Transverse colon (tissue), 4 donors: ENCODE measurements at regions not wholly inside any gene's neighbourhood (a gene's known extent, or its start where the extent isn't known, plus 50 kb on each side); places are given as distances from the start of the nearest gene placed in this dataset.

Experiments used
- DNase-seq: peaks from one replicate; pipeline ENCODE4 v3.0.0-alpha.2; 2019
- H3K27ac ChIP-seq, 4 donors: fragments of 200-600 bp; sonication (generic); 2 replicates each; pipeline ENCODE4 v1.5.1; 2016 to 2018; ENCODE audit warnings: inconsistent platforms in 4 of 4
- H3K27me3 ChIP-seq: fragments of 200-600 bp; sonication (generic); 2 replicates; pipeline ENCODE4 v1.5.1; 2017; ENCODE audit warnings: inconsistent platforms
- H3K36me3 ChIP-seq, 4 donors: fragments of 200-600 bp; sonication (generic); 2 replicates each; pipeline ENCODE4 v1.5.1; 2017 to 2019; ENCODE audit warnings: inconsistent platforms in 4 of 4
- H3K4me1 ChIP-seq, 4 donors: fragments of 200-600 bp; sonication (generic); 2 replicates each; pipeline ENCODE4 v1.5.1; 2017 to 2020; ENCODE audit warnings: inconsistent platforms in 4 of 4
- H3K4me3 ChIP-seq, 4 donors: fragments of 200-600 bp; sonication (generic); 1 replicate in 1 of 4; 2 replicates in 3 of 4; pipeline versions ENCODE4 v1.5.1 to v1.6.1; 2017 to 2019; ENCODE audit warnings: inconsistent platforms in 4 of 4
- H3K9me3 ChIP-seq, 2 donors: fragments of 200-600 bp; sonication (generic); 2 replicates each; pipeline ENCODE4 v1.5.1; 2017 to 2019; ENCODE audit warnings: inconsistent platforms in 2 of 2
- EP300 ChIP-seq: sonication (generic); formaldehyde crosslinking; IDR thresholded peaks from one replicate; pipeline ENCODE4 v1.6.1; 2017; ENCODE audit warnings: antibody characterized with exemption, low read depth
- POLR2A ChIP-seq: fragments of 450-650 bp; IDR thresholded peaks from one replicate; pipeline ENCODE4 v1.6.1; 2016; ENCODE audit warnings: antibody characterized with exemption, mild to moderate bottlenecking, moderate library complexity
- POLR2AphosphoS5 ChIP-seq, 3 donors: sonication (generic); formaldehyde crosslinking; IDR thresholded peaks; one replicate each; pipeline ENCODE4 v1.6.1; 2016; ENCODE audit warnings: antibody characterized with exemption in 3 of 3
- WGBS, 2 donors: methylation state at CpG; one replicate each; pipeline ENCODE4 v1.1.5; 2018; ENCODE audit warnings: low coverage in 1 of 2; 5-methylcytosine and 5-hydroxymethylcytosine counted together
- in situ Hi-C, 4 donors: fragments of 200-750 bp; cut with MboI; loops; one replicate each; pipeline versions ENCODE4 v1.15.0 to v1.15.1; 2017; ENCODE audit warnings: low sequenced_read_pairs in 3 of 4, low pct_ligation_motif_present in 1 of 4, low pct_unique_long_range_greater_than_20kb in 1 of 4
- intact Hi-C: fragments of 100-400 bp; cut with DNase I; formaldehyde crosslinking; loops from one replicate; pipeline ENCODE4 v1.15.1; 2023; ENCODE audit warnings: low total_unique reads
- TF ChIP-seq, protein P1 (sequence below), 5 experiments: fragments of 200-600 bp in 3 of 5; fragments of 450-650 bp in 2 of 5; sonication (generic) in 3 of 5; IDR thresholded peaks; 1 replicate in 2 of 5; 2 replicates in 3 of 5; pipeline ENCODE4 v1.5.1; 2016 to 2017; ENCODE audit warnings: antibody characterized with exemption in 5 of 5, inconsistent platforms in 3 of 5, mild to moderate bottlenecking in 2 of 5, moderate library complexity in 1 of 5

DNA sequence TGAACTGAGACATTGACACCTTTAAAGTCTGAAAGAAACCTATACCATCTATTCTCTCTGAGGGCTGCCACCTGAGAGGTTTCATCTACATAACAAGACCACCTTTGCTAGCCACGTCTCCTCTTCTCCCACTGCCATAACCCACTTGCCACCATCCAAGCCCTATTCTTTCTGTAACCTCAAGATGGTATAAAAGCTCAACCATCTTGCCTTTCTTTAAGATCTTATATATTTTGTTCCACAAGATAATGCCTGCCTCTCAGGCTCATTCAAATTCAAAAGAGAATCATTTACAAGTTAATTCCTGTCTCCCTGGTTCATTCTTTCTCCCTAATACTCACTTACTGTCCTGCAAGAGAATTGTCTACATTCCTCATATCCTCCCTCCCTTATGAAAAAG lies 192.5 kb downstream of the OTOR start:
- H3K4me1 ChIP-seq, result no peaks in the 10 kb centered on the region
- H3K4me3 ChIP-seq, result no peak overlapping the region
- H3K27ac ChIP-seq, result no peak overlapping the region
- 59 to 67% methylated on average over 1 of the region's 1 CpG for WGBS, 2 donors
- no peak for TF ChIP-seq POLR2AphosphoS5 (IDR thresholded peaks at IDR 0.05)
- no peak for TF ChIP-seq EP300
- TF ChIP-seq POLR2A, result no peak
- TF ChIP-seq, protein P1, sequence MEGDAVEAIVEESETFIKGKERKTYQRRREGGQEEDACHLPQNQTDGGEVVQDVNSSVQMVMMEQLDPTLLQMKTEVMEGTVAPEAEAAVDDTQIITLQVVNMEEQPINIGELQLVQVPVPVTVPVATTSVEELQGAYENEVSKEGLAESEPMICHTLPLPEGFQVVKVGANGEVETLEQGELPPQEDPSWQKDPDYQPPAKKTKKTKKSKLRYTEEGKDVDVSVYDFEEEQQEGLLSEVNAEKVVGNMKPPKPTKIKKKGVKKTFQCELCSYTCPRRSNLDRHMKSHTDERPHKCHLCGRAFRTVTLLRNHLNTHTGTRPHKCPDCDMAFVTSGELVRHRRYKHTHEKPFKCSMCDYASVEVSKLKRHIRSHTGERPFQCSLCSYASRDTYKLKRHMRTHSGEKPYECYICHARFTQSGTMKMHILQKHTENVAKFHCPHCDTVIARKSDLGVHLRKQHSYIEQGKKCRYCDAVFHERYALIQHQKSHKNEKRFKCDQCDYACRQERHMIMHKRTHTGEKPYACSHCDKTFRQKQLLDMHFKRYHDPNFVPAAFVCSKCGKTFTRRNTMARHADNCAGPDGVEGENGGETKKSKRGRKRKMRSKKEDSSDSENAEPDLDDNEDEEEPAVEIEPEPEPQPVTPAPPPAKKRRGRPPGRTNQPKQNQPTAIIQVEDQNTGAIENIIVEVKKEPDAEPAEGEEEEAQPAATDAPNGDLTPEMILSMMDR (IDR thresholded peaks at IDR 0.05), result no peak
- H3K36me3 ChIP-seq, result no peaks in the 10 kb centered on the region
- intact Hi-C loops, result no loop called here
- no peaks in the 10 kb centered on the region for H3K9me3 ChIP-seq
- no peaks in the 10 kb centered on the region for H3K27me3 ChIP-seq
- no peak for DNase-seq
- in situ Hi-C loops, result no loop called here

- DNase-seq, result no peak
- no peak for TF ChIP-seq POLR2AphosphoS5 (IDR thresholded peaks at IDR 0.05)
- no peak for TF ChIP-seq POLR2A
- TF ChIP-seq, protein P1 (IDR thresholded peaks at IDR 0.05), result no peak
- TF ChIP-seq EP300, result no peak
- intact Hi-C loops, result no loop called here
- Histone ChIP-seq H3K27ac (no peak overlapping the region), H3K4me3 (no peak overlapping the region), H3K4me1 (no peaks in the 10 kb centered on the region), H3K36me3 (no peaks in the 10 kb centered on the region), H3K27me3 (no peaks in the 10 kb centered on the region), H3K9me3 (no peaks in the 10 kb centered on the region)
- WGBS, 2 donors, result 30% methylated on average over 1 of the region's 1 CpG; no CpG with 5 or more reads in 1 of the 2 donors
- in situ Hi-C loops, result no loop called here
Observed at GRCh38 chr20:16942051-16942450, 193.9 kb downstream of the OTOR start.

DNA sequence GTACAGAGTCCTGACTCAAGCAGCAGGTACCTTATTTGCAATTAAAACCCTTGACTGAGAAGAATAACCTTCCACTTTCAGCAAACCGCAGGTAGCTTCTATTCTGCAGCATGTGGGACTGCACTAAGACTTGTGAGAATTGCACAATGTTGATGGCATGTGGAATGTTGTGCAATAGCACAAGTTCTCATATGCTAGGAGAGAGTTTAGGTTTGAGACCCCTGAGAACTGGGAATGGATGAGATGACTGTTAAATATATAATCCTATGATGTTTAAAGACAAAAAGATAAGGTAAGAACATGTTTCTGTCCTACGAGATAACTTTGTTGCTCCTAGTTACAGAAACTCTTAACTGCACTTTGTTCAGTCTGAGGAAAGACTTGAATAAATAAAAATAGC lies 194.6 kb downstream of the OTOR start:
- in situ Hi-C loops, result no loop called here
- Histone ChIP-seq H3K4me3 (no peak overlapping the region), H3K9me3 (no peaks in the 10 kb centered on the region), H3K36me3 (no peaks in the 10 kb centered on the region), H3K27me3 (no peaks in the 10 kb centered on the region), H3K4me1 (no peaks in the 10 kb centered on the region), H3K27ac (no peak overlapping the region)
- intact Hi-C loops, result no loop called here
- 43 to 59% methylated on average over 2 of the region's 2 CpGs for WGBS, 2 donors
- TF ChIP-seq EP300, result no peak
- no peak for TF ChIP-seq POLR2A
- TF ChIP-seq, protein P1 (IDR thresholded peaks at IDR 0.05), result no peak
- no peak for TF ChIP-seq POLR2AphosphoS5 (IDR thresholded peaks at IDR 0.05)
- no peak for DNase-seq

DNA sequence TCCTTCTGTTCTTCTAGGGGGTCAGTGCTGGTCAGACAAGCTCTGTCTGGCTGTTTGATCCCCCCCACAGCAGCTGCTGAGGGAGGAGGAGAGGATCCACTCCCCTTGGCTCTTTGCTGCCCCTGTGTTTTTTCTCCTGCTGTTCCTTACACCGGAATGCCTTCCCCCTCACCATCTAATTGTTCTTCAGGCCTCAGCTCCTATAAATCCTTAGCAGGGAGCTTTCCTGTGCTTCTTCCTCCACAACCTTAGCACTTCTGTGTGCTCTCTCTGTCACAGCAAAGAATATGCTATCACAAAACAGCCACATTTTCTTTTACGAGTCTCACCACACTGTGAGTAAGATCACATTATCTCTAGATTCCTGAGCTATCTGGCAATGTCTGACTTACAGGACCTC lies 196.6 kb downstream of the OTOR start:
- Histone ChIP-seq H3K4me1 (no peaks in the 10 kb centered on the region), H3K9me3 (no peaks in the 10 kb centered on the region), H3K4me3 (no peak overlapping the region), H3K27ac (no peak overlapping the region), H3K27me3 (no peaks in the 10 kb centered on the region), H3K36me3 (no peaks in the 10 kb centered on the region)
- in situ Hi-C loops, result no loop called here
- no peak for DNase-seq
- TF ChIP-seq, protein P1 (IDR thresholded peaks at IDR 0.05), result no peak
- TF ChIP-seq POLR2A (no peak), EP300 (no peak), POLR2AphosphoS5 (IDR thresholded peaks at IDR 0.05) (no peak)
- 47% methylated on average over 2 of the region's 2 CpGs; no CpG with 5 or more reads in 1 of the 2 donors for WGBS, 2 donors
- intact Hi-C loops, result no loop called here
